HL-60 (cell line): ENCODE measurements at regions not wholly inside any gene's neighbourhood (a gene's known extent, or its start where the extent isn't known, plus 50 kb on each side); places are given as distances from the start of the nearest gene placed in this dataset.

ENCODE experiments used
- CTCF ChIP-seq: IDR thresholded peaks from one replicate; pipeline ENCODE4 v1.5.1; 2011; ENCODE audit warnings: low read length, control low read depth, inconsistent platforms; ENCODE audit not compliant: insufficient read depth
- GABPA ChIP-seq: IDR thresholded peaks from 2 replicates; pipeline ENCODE4 v1.6.1; 2012; ENCODE audit warnings: low read depth
- POLR2AphosphoS5 ChIP-seq: IDR thresholded peaks from 2 replicates; pipeline ENCODE4 v1.6.1; 2012; ENCODE audit warnings: low read depth
- REST ChIP-seq: IDR thresholded peaks from 2 replicates; pipeline ENCODE4 v1.6.1; 2012; ENCODE audit warnings: low read depth; ENCODE audit not compliant: insufficient replicate concordance

GRCh38 chr5:16306812-16307211 lies 127.2 kb upstream of the MARCHF11 start:
- no peak for TF ChIP-seq CTCF
- no peak for TF ChIP-seq REST
- no peak for TF ChIP-seq POLR2AphosphoS5
- TF ChIP-seq GABPA, result no peak
